GM12875 (cell line): ENCODE measurements at regions not wholly inside any gene's neighbourhood (a gene's known extent, or its start where the extent isn't known, plus 50 kb on each side); places are given as distances from the start of the nearest gene placed in this dataset.

Experiments
- H3K4me3 ChIP-seq: one replicate; pipeline ENCODE4 v1.5.1; 2011; ENCODE audit warnings: low read depth, low read length, control low read depth
- CTCF ChIP-seq: IDR thresholded peaks from 2 replicates; pipeline ENCODE4 v1.5.1; 2011; ENCODE audit warnings: low read depth, mild to moderate bottlenecking, control low read depth, inconsistent platforms, low read length, moderate library complexity, borderline replicate concordance; ENCODE audit not compliant: insufficient read depth

GRCh38 chr2:128390991-128391630, 72.4 kb upstream of the HS6ST1 start:
- H3K4me3 ChIP-seq: no peak overlapping the region
- no peak for TF ChIP-seq CTCF

- H3K4me3 ChIP-seq: no peak overlapping the region
- no peak for TF ChIP-seq CTCF
These were observed 73.0 kb upstream of the HS6ST1 start for GRCh38 chr2:128391679-128392078.

GRCh38 chr2:128392207-128392606, 73.5 kb upstream of the HS6ST1 start:
- TF ChIP-seq CTCF: no peak
- H3K4me3 ChIP-seq: no peak overlapping the region

- H3K4me3 ChIP-seq: no peak overlapping the region
- TF ChIP-seq CTCF: no peak
These were observed 75.5 kb upstream of the HS6ST1 start for GRCh38 chr2:128394007-128394730.

- no peak for TF ChIP-seq CTCF
These were observed 76.5 kb upstream of the HS6ST1 start for GRCh38 chr2:128395196-128395595.

GRCh38 chr2:128395640-128396499, 77.2 kb upstream of the HS6ST1 start:
- no peak overlapping the region for H3K4me3 ChIP-seq

More at GRCh38 chr2:128395196-128395595, 76.5 kb upstream of the HS6ST1 start:
- H3K4me3 ChIP-seq: no peak overlapping the region

More at GRCh38 chr2:128395640-128396499, 77.2 kb upstream of the HS6ST1 start:
- no peak for TF ChIP-seq CTCF
